OCI-LY7 (cell line): ENCODE measurements at regions not wholly inside any gene's neighbourhood (a gene's known extent, or its start where the extent isn't known, plus 50 kb on each side); places are given as distances from the start of the nearest gene placed in this dataset.

Experiments
- BruUV-seq: library from RNA; stranded (reverse); fragments of 400-500 nt; replicated peaks from 2 replicates; lab custom pipeline; 2021; lab: Mats Ljungman, UMichigan
- CTCF ChIA-PET: fragments of 300-600 bp; sonication (Branson Sonifier 250); formaldehyde crosslinking; loops from one replicate; lab custom pipeline; 2022; ENCODE audit warnings: antibody characterized with exemption; ENCODE audit not compliant: unreplicated experiment; lab: Charles Lee
- POLR2A ChIA-PET: fragments of 300-600 bp; sonication (Branson Sonifier 250); formaldehyde crosslinking; loops from one replicate; lab custom pipeline; 2022; ENCODE audit warnings: antibody characterized with exemption; lab: Charles Lee
- DNase-seq: peaks from one replicate; pipeline ENCODE4 v3.0.0-alpha.2; 2015; ENCODE audit warnings: low spot score
- H2AFZ ChIP-seq: fragments of 200-600 bp; sonication (generic), shearing (Covaris generic); 2 replicates; pipeline ENCODE4 v1.6.1; 2014; ENCODE audit warnings: mild to moderate bottlenecking, antibody characterized with exemption, low read length, moderate library complexity
- H3K27ac ChIP-seq: fragments of 200-600 bp; sonication (generic); 2 replicates; pipeline ENCODE4 v1.5.1; 2014; ENCODE audit warnings: mixed run types, low read depth, mild to moderate bottlenecking, moderate library complexity, low read length, inconsistent platforms; ENCODE audit not compliant: poor library complexity, severe bottlenecking
- H3K36me3 ChIP-seq: fragments of 200-600 bp; sonication (generic); 2 replicates; pipeline ENCODE4 v1.6.1; 2014; ENCODE audit warnings: mild to moderate bottlenecking, antibody characterized with exemption, low read length, moderate library complexity, mixed read lengths; ENCODE audit not compliant: insufficient read depth
- H3K4me1 ChIP-seq: fragments of 200-600 bp; sonication (generic); 2 replicates; pipeline ENCODE4 v1.5.1; 2014; ENCODE audit warnings: mild to moderate bottlenecking, low read length; ENCODE audit not compliant: insufficient read depth, poor library complexity, severe bottlenecking
- H3K4me2 ChIP-seq: fragments of 200-600 bp; sonication (generic); 2 replicates; pipeline ENCODE4 v1.6.1; 2014; ENCODE audit warnings: mild to moderate bottlenecking, low read length
- H3K4me3 ChIP-seq: fragments of 200-600 bp; sonication (generic); 2 replicates; pipeline ENCODE4 v1.5.1; 2014; ENCODE audit warnings: mild to moderate bottlenecking, low read depth, low read length; ENCODE audit not compliant: poor library complexity, severe bottlenecking
- H3K79me2 ChIP-seq: fragments of 200-600 bp; sonication (generic); 2 replicates; pipeline ENCODE4 v1.6.1; 2016; ENCODE audit warnings: low read depth, mild to moderate bottlenecking, low read length, moderate library complexity, mixed read lengths; ENCODE audit not compliant: insufficient read depth
- H3K9me2 ChIP-seq: fragments of 200-600 bp; sonication (generic); 2 replicates; pipeline ENCODE4 v1.6.1; 2016; ENCODE audit warnings: mild to moderate bottlenecking, low read length, mixed read lengths; ENCODE audit not compliant: insufficient read depth
- H3K9me3 ChIP-seq: fragments of 200-600 bp; sonication (generic); 2 replicates; pipeline ENCODE4 v1.6.1; 2014; ENCODE audit warnings: mild to moderate bottlenecking, mixed run types, low read length, mixed read lengths
- H4K20me1 ChIP-seq: fragments of 200-600 bp; sonication (generic); 2 replicates; pipeline ENCODE4 v1.6.1; 2014; ENCODE audit warnings: mild to moderate bottlenecking, antibody characterized with exemption, low read length, moderate library complexity, mixed read lengths; ENCODE audit not compliant: insufficient read depth
- CTCF ChIP-seq: fragments of 200-600 bp; sonication (generic); conservative IDR thresholded peaks from 2 replicates; pipeline ENCODE4 v1.5.1; 2014; ENCODE audit warnings: mild to moderate bottlenecking, antibody characterized with exemption, low read length, moderate library complexity, mixed read lengths
- EZH2phosphoT487 ChIP-seq: fragments of 200-600 bp; sonication (generic); IDR thresholded peaks from 2 replicates; pipeline ENCODE4 v1.6.1; 2018; ENCODE audit warnings: low read depth, borderline replicate concordance, mild to moderate bottlenecking, mixed run types, antibody characterized with exemption, low read length, moderate library complexity, mixed read lengths
- intact Hi-C: fragments of 100-400 bp; cut with micrococcal nuclease; formaldehyde crosslinking; loops from one replicate; pipeline ENCODE4 v1.10.0; 2022; ENCODE audit not compliant: unreplicated experiment

GRCh38 chr7:41795276-41795833, 92.5 kb upstream of the INHBA start:
- Histone ChIP-seq H3K9me2 (no peaks in the 10 kb centered on the region), H4K20me1 (no peaks in the 10 kb centered on the region), H3K4me1 (no peaks in the 10 kb centered on the region), H3K27ac (no peak overlapping the region), H3K36me3 (no peaks in the 10 kb centered on the region), H3K9me3 (no peaks in the 10 kb centered on the region), H2AFZ (no peak overlapping the region), H3K4me2 (no peak overlapping the region), H3K79me2 (no peaks in the 10 kb centered on the region), H3K4me3 (no peak overlapping the region)
- TF ChIP-seq EZH2phosphoT487: no peak
- no peak for TF ChIP-seq CTCF
- no TSS peak for BruUV-seq
- no peak for DNase-seq
- intact Hi-C loops: no loop called here
- ChIA-PET CTCF (no interaction called here), POLR2A (no interaction called here)

- no peaks in the 10 kb centered on the region for H3K9me2 ChIP-seq
- no peak overlapping the region for H3K4me2 ChIP-seq
- H3K36me3 ChIP-seq: no peaks in the 10 kb centered on the region
- intact Hi-C loops: no loop called here
- ChIA-PET CTCF (no interaction called here), POLR2A (no interaction called here)
- H2AFZ ChIP-seq: no peak overlapping the region
- no TSS peak for BruUV-seq
- H4K20me1 ChIP-seq: no peaks in the 10 kb centered on the region
- H3K27ac ChIP-seq: no peak overlapping the region
- no peak for TF ChIP-seq CTCF
- no peaks in the 10 kb centered on the region for H3K9me3 ChIP-seq
- H3K4me3 ChIP-seq: no peak overlapping the region
- H3K79me2 ChIP-seq: no peaks in the 10 kb centered on the region
- no peaks in the 10 kb centered on the region for H3K4me1 ChIP-seq
- DNase-seq: no peak
Observed at GRCh38 chr7:41793556-41793955, 90.7 kb upstream of the INHBA start.

DNA sequence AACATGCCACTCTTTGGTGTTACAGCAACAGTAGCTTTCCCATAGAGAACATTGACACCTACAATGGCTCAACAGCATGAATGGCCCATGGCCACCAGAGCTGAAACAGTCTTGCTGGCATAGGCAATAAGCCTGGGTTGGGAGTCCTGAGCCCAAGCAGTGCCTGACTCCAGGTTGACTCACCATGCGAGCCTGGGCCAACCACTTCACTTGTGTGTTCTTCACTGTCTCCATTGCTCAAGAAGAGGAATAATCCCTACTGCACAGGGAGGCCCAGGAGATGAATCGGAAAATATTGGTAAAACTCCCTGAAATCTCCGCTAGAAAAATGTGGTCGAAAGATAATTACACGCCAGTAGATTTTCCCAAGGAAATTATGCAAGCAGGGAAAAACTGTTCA, 89.2 kb upstream of the INHBA start:
- POLR2A ChIA-PET: no interaction called here
- Histone ChIP-seq H3K4me2 (no peak overlapping the region), H3K27ac (no peak overlapping the region), H3K4me3 (no peak overlapping the region), H3K9me3 (no peaks in the 10 kb centered on the region), H4K20me1 (no peaks in the 10 kb centered on the region), H3K36me3 (no peaks in the 10 kb centered on the region), H3K4me1 (no peaks in the 10 kb centered on the region), H3K79me2 (no peaks in the 10 kb centered on the region), H2AFZ (no peak overlapping the region), H3K9me2 (no peaks in the 10 kb centered on the region)
- DNase-seq: no peak
- intact Hi-C loops: no loop called here
- CTCF ChIA-PET: no interaction called here
- no peak for TF ChIP-seq CTCF
- no peak for TF ChIP-seq EZH2phosphoT487
- no TSS peak for BruUV-seq
